HG03457 (cell line): ENCODE measurements at regions not wholly inside any gene's neighbourhood (a gene's known extent, or its start where the extent isn't known, plus 50 kb on each side); places are given as distances from the start of the nearest gene placed in this dataset.

Experiments used
- ATAC-seq: cut with Tn5 transposase; IDR thresholded peaks from one replicate; pipeline ENCODE4 v1.9.1; 2021; ENCODE audit warnings: moderate number of reproducible peaks; ENCODE audit not compliant: unreplicated experiment

- no peak for ATAC-seq
These were observed 209.8 kb upstream of the GYPC start for GRCh38 chr2:126446106-126446695.

- no peak for ATAC-seq
These were observed 207.3 kb upstream of the GYPC start for GRCh38 chr2:126448611-126449010.

GRCh38 chr2:126449677-126450076 lies 206.3 kb upstream of the GYPC start:
- ATAC-seq: peak; percentile 89

GRCh38 chr2:126463892-126464674 lies 191.9 kb upstream of the GYPC start:
- no peak for ATAC-seq

GRCh38 chr2:126467367-126468054 lies 188.4 kb upstream of the GYPC start:
- ATAC-seq: peak; percentile 95

GRCh38 chr2:126475031-126475430 lies 180.9 kb upstream of the GYPC start:
- ATAC-seq: no peak

DNA sequence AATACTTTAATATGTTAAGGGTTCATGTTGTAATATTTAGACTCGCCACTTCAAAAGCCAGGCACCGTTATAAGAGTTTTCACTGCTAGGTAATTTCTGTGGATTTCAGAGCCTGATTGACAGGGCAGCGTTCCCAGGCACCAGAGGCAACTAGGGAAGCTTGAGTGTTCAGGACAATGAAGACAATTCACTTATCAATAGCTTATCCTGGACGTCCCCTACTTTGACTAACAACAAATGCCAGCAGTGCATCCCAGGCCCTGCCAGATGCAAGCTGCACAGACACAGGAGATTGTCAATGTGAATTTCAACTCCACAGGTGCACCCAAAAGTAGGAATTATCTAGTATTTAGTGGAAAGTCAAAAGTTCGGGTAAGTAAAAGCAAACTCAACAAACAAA lies 179.3 kb upstream of the GYPC start:
- ATAC-seq: no peak

DNA sequence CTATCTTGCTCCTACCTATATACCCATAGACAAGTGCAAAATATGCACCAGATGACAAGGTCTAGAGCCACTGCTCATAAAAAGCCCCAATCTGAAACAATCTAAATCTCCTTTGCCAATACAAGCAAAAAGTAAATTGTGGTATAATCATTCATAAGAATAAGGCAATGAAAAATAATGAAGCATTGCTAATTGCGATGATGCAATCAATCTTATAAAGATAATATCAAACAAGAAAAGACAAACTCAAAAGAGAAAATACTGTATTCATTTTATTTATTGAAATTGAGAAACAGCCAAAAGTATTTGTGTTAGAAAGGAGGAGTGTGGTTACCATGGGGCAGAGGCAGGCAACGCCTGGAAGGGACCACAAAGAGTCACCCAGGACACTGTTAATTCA lies 175.9 kb upstream of the GYPC start:
- no peak for ATAC-seq

DNA sequence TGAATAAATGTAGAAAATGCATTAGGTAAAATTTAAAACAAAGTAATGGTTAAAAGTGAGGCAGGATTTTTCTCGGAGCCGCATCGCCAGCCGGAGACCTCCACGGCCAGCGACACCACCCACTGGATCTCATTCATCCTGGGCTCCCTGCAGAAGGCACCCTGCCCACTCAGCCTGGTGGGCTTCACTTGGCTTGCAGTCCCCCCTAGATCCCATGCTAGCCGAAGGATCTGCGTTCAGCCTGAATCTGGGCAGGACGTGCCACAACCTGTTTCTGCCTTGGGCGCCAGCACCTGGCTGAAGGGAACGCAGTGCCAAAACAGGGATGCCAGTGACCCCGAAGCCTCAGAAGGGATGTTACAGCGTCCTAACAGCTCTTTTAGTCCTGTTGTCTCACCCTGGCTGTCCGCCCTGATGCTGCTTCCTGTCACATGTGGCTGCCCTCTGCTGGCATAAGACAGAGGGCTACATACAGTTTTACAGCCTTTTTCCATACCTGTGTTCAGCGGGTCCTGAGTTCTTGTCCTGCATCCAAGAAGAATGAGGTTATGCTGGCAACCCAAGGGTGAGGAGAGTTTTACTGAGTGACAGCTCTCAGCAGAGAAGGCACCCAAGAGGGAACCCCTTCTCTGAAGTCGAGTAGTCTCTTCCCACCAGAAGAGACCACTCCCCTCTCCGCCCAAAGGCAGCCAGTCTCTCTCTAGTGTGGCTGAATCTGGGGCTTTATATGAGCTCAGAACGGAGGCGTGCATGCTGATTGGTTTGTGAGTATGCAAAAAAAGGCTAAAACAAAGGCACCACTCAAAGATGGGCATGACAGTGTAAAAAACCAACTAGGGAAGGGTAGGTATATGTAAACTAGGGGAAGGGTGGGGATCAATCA lies 173.1 kb upstream of the GYPC start:
- no peak for ATAC-seq

GRCh38 chr2:126494593-126494992 lies 161.4 kb upstream of the GYPC start:
- no peak for ATAC-seq

DNA sequence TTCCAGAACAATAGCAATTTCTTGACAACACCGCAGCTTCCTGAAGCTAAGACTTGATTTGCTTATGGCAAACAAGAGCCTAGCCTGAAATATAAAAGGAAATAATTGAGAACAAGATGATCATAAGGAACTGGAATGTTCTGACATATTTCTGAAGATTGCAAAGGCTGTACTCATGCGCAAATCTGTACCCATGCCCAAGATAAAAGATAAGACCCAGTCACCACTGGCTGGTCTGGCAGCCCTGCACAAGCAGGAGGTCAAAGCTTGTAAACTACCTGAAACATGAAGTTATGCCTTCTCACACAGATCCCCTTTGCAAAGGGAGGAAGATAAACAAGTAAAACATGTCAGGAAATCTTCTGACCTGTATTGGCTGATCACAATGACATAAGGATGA lies 160.8 kb upstream of the GYPC start:
- no peak for ATAC-seq

DNA sequence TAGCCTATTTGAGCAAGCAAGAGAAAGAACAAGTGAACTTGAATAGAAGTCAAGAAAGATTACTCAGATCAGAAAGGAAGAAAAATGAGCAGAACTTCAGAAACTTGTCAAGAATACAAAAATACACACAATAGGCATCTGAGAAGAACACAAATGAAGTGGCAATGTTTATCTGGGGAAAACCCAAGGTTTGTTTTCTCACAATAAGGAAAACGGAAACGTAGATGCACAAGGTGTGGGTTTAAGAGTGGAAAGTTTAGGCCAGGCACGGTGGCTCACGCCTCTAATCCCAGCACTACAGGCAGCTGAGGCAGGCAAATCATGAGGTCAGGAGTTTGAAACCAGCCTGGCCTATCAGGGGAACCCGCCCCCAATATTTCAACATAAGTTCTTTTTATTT lies 159.5 kb upstream of the GYPC start:
- ATAC-seq: peak; percentile 73

DNA sequence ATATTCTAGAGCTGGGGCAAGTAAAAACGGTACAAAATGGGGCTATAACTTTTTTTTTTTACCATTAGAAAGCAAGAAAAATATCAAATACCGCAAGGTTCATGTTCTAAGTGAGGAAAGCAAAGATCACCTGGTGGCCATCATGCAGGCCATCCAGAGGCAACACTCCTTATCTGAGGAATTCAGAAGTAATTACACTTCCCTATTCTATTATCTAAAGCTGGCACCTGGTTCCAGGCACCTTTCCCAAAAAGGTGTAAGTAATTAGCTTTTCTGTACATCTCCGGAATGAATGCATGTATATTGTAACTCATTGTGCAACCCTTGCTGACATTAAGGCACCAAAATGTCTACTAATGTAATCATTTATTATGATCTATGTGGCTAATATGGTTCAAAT lies 152.5 kb upstream of the GYPC start:
- no peak for ATAC-seq

- no peak for ATAC-seq
These were observed 151.0 kb upstream of the GYPC start for GRCh38 chr2:126504949-126505348.

DNA sequence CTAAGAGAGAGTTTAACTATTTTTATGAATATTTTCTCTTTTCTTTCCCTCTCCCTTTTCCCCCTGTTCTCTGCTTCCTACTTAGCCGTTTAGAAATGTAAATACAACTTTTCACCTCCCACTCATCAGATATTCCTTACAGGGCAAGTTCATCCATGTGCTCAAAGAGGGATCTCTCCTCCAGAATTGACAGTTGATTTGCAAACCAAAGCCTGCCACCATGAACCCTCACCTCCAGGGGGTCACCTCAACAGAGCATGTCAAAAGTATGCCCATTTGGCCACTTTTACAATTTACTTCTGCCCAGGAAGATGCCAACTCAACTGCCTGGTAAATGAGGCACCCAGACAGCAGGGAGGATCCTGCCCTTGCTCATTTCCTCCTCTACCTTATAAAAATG lies 149.2 kb upstream of the GYPC start:
- no peak for ATAC-seq

DNA sequence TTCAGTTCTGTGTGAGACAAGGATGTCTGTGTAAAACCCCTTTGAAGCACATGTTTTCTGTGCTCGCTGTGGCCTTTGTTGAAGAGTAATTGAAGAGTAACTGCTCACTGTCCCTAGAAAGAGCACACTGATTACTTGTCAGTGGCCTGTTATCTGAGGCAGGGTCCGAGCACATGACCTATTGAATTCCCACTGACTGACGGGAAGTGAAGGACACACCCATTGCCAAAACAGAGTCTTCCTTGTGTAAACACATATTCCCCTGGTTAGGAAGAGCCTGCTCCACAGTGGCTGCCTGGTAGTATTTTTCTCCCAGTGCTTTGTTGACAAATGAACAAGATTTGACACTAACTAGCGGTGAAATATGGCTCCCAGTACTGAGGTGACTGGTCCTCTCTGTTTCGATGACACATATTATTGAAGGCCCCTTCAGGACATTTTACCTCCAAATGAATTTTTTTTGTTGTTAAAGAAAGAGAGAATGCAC lies 148.5 kb upstream of the GYPC start:
- ATAC-seq: no peak

DNA sequence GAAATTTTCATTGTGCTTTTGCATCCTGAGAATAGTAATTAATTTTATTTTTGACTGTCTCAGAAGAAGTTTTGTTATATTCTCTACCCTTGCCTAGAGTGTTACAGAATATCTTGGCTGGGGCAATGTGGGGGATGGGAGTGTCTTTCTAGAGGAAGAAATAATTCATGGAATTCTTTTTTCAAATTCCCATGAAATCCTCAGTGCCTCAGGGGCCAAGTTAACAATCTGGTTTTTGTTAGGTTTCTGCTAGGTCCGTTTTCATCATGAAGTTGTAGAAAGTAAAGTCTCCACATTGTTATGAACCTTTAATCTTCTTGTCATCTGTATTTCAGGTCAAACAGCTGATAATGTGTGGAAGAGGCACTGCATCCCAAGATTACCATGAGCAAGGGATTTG lies 145.6 kb upstream of the GYPC start:
- no peak for ATAC-seq

GRCh38 chr2:126510960-126511359 lies 145.0 kb upstream of the GYPC start:
- ATAC-seq: no peak

- no peak for ATAC-seq
These were observed 143.9 kb upstream of the GYPC start for GRCh38 chr2:126512026-126512425.

DNA sequence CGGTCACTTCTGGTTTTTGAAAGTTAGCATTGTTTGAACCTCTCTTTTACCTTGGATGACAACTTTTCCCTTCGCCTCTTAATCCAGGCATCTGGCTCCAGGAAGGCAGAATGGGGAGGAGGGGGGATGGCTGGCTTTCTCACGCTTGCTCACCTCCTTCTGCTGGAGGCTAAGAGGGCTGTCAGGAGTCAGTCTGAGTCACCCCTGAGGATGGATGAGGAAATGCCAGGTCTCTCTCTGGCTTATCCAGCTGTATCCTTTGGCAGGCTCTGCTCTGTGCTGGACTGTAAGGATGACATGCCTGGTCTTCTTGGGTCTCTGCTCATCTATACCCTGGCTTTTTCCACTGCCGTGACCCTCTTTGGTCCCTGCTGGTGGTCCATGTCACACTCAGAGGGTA lies 142.9 kb upstream of the GYPC start:
- no peak for ATAC-seq

- ATAC-seq: no peak
These were observed 140.5 kb upstream of the GYPC start for GRCh38 chr2:126515471-126515870.
